ENCODE measurements at regions not wholly inside any gene's neighbourhood (a gene's known extent, or its start where the extent isn't known, plus 50 kb on each side); places are given as distances from the start of the nearest gene placed in this dataset.

DNA sequence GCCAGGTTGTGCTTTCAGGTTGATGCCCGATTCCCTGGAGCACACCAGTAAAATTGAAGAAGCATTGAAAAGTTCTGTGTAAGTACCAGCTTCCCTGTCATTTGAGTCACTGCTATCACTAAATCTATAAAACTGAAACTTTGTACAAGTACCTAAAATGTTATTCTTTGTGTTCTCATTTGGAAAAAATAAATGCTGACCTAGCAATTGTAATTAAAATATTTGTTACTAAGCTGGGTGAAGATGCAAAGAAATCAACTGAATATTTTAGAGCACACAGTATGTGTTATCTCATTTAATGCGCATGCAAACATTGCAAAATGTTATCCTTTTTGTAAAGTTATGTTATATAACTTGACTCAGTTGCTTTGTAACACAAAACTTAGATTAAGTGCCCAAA, 733.7 kb downstream of the TBL1XR1 start:
- no peak for FAIRE-seq
- ATAC-seq = no peak
- TF ChIP-seq, protein P1, sequence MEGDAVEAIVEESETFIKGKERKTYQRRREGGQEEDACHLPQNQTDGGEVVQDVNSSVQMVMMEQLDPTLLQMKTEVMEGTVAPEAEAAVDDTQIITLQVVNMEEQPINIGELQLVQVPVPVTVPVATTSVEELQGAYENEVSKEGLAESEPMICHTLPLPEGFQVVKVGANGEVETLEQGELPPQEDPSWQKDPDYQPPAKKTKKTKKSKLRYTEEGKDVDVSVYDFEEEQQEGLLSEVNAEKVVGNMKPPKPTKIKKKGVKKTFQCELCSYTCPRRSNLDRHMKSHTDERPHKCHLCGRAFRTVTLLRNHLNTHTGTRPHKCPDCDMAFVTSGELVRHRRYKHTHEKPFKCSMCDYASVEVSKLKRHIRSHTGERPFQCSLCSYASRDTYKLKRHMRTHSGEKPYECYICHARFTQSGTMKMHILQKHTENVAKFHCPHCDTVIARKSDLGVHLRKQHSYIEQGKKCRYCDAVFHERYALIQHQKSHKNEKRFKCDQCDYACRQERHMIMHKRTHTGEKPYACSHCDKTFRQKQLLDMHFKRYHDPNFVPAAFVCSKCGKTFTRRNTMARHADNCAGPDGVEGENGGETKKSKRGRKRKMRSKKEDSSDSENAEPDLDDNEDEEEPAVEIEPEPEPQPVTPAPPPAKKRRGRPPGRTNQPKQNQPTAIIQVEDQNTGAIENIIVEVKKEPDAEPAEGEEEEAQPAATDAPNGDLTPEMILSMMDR (IDR thresholded peaks at IDR 0.05) = no peak
- Histone ChIP-seq H3K9me3 (no peaks in the 10 kb centered on the region), H3K4me1 (no peaks in the 10 kb centered on the region), H3K4me3 (no peak overlapping the region), H3K27ac (no peak overlapping the region), H3K27me3 (no peaks in the 10 kb centered on the region), H3K36me3 (no peaks in the 10 kb centered on the region)
- intact Hi-C loops (cut with DNase I) = no loop called here
- no peak for DNase-seq
- 30 to 61% methylated on average over 2 of the region's 2 CpGs for WGBS, 2 donors

DNA sequence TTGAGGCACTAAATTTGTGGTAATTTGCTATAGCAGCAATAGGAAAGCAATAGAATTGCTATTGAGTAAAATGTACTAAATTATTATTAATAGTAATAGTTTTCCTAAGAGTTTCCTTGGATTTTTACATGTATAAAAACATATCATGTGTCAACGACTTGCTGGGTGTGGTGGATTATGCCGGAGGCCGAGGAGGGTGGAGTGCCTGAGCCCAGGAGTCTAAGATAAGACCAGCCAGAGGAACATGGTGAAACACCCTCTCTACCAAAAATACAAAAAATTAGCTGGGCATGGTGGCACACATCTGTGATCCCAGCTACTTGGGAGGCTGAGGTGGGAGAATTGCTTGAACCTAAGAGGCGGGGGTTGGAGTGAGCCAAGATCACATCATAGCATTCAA, 749.9 kb downstream of the TBL1XR1 start:
- intact Hi-C loops (cut with DNase I) = no loop called here

DNA sequence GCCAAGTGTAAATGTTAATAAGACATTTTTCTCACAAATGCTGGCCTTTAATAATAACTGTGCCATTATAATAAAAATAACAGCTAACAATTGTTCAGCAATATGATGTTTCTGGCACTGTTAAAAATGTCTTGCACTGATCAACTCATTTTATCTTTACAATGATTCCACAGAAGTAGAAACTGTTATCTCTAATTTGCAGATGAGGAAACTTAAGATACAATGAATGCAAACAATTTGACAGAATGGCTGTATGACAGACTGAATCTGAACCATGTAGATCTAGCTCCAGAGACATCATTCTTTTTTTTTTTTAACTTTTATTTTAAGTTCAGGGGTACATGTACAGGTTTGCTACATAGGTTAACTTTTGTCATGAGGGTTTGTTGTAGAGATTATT, 755.0 kb downstream of the TBL1XR1 start:
- FAIRE-seq (no peak), DNase-seq (no peak), ATAC-seq (no peak)
- intact Hi-C loops (cut with DNase I) = no loop called here
- no peaks in the 10 kb centered on the region for H3K36me3 ChIP-seq
- H3K9me3 ChIP-seq = no peaks in the 10 kb centered on the region
- H3K4me1 ChIP-seq = no peaks in the 10 kb centered on the region
- TF ChIP-seq, protein P1 (IDR thresholded peaks at IDR 0.05) = no peak
- no peaks in the 10 kb centered on the region for H3K27me3 ChIP-seq
- H3K4me3 ChIP-seq = no peak overlapping the region
- no peak overlapping the region for H3K27ac ChIP-seq

More for the DNA sequence above, 749.9 kb downstream of the TBL1XR1 start:
- DNase-seq (no peak), FAIRE-seq (no peak), ATAC-seq (no peak)
- H3K4me1 ChIP-seq = no peaks in the 10 kb centered on the region
- no peak overlapping the region for H3K4me3 ChIP-seq
- H3K27me3 ChIP-seq = no peaks in the 10 kb centered on the region
- H3K36me3 ChIP-seq = no peaks in the 10 kb centered on the region
- TF ChIP-seq, protein P1 (IDR thresholded peaks at IDR 0.05) = no peak
- 79 to 92% methylated on average over 4 of the region's 4 CpGs for WGBS, 2 donors
- no peaks in the 10 kb centered on the region for H3K9me3 ChIP-seq
- H3K27ac ChIP-seq = no peak overlapping the region

DNA sequence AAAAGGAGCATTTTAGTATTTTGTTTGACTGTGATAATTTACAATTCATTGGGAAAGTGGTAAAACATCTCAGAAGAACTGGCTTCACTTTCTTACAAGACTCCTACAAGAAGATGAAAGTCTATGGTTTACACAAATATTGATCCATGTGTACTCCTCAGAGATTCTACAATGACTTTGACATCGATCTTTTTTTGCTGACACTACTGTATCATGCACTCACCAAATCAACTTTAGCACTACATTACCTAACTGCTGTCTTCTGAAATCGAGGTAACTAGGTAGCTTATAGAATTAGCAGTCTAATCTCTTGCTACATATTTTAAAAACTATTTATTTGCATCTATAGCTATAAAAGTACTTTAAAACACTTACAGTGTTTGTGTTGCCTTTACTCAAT, 757.6 kb downstream of the TBL1XR1 start:
- WGBS, 2 donors = 49 to 70% methylated on average over 2 of the region's 2 CpGs

DNA sequence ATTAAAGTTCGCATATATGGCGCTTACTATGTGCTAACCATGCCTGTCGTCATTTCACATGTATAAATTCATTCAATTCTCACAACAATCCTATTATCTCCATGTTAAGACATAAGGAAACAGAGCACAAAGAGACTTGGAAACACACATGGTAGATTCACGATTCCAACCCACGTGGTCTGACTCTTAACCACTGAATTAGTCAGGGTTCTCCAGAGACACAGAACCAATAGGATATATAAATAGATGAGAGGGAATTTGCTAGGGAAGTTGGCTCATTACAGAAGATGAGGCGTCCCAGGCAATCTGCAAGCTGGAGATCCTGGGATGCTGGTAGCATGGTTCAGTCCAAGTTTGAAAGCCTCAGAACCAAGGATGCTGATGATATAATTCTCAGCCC, 765.3 kb downstream of the TBL1XR1 start:
- Histone ChIP-seq H3K4me3 (no peak overlapping the region), H3K36me3 (no peaks in the 10 kb centered on the region), H3K27ac (no peak overlapping the region), H3K27me3 (no peaks in the 10 kb centered on the region), H3K4me1 (no peaks in the 10 kb centered on the region), H3K9me3 (no peaks in the 10 kb centered on the region)
- intact Hi-C loops (cut with DNase I) = no loop called here
- ATAC-seq (no peak), FAIRE-seq (no peak), DNase-seq (no peak)
- WGBS, 2 donors = 67 to 72% methylated on average over 6 of the region's 6 CpGs
- TF ChIP-seq, protein P1 (IDR thresholded peaks at IDR 0.05) = no peak

More for the DNA sequence above, 757.6 kb downstream of the TBL1XR1 start:
- no peaks in the 10 kb centered on the region for H3K27me3 ChIP-seq
- no peak for FAIRE-seq
- no peaks in the 10 kb centered on the region for H3K4me1 ChIP-seq
- ATAC-seq = no peak
- H3K36me3 ChIP-seq = no peaks in the 10 kb centered on the region
- intact Hi-C loops (cut with DNase I) = no loop called here
- H3K9me3 ChIP-seq = no peaks in the 10 kb centered on the region
- TF ChIP-seq, protein P1 (IDR thresholded peaks at IDR 0.05) = no peak
- DNase-seq = no peak
- H3K27ac ChIP-seq = no peak overlapping the region
- H3K4me3 ChIP-seq = no peak overlapping the region
